IMR-90 (cell line): ENCODE measurements at regions not wholly inside any gene's neighbourhood (a gene's known extent, or its start where the extent isn't known, plus 50 kb on each side); places are given as distances from the start of the nearest gene placed in this dataset.
"Not testable (repeated sequence)": the region's sequence is repeated elsewhere in the genome, so short reads cannot be mapped to it uniquely, and the experiment has no call there.

Experiments used
- ATAC-seq: fragments of 200-7000 bp; cut with Tn5 transposase; 2 replicates; pipeline ENCODE4 v1.9.1; 2020; ENCODE audit warnings: low read depth, mild to moderate bottlenecking, moderate library complexity
- BruUV-seq: library from RNA; stranded (reverse); fragments of 400-500 nt; replicated peaks from 2 replicates; lab custom pipeline; 2021; lab: Mats Ljungman, UMichigan
- CTCF ChIA-PET: fragments of 300-600 bp; formaldehyde crosslinking; extraction: SDS; loops from one replicate; lab custom pipeline; 2021; ENCODE audit warnings: antibody characterized with exemption; lab: Yijun Ruan, JAX
- POLR2A ChIA-PET: fragments of 300-600 bp; sonication (Branson Sonifier 250); formaldehyde crosslinking; loops from one replicate; lab custom pipeline; 2022; ENCODE audit warnings: antibody characterized with exemption; ENCODE audit not compliant: unreplicated experiment; lab: Charles Lee
- DNase-seq: peaks from one replicate; pipeline ENCODE4 v3.0.0; 2013
- H2AFZ ChIP-seq: replicated peaks from 2 replicates; pipeline ENCODE3; 2013; ENCODE audit warnings: low read length, mild to moderate bottlenecking; ENCODE audit not compliant: poor library complexity
- H2AK5ac ChIP-seq: 2 replicates; pipeline ENCODE4 v1.6.1; 2013; ENCODE audit warnings: low read depth, low read length, inconsistent platforms
- H2AK9ac ChIP-seq: replicated peaks from 2 replicates; pipeline ENCODE3; 2013; ENCODE audit warnings: mild to moderate bottlenecking, low read depth, low read length, moderate library complexity; ENCODE audit not compliant: poor library complexity
- H2BK120ac ChIP-seq: 2 replicates; pipeline ENCODE4 v1.6.1; 2013; ENCODE audit warnings: low read depth, low read length, inconsistent platforms
- H2BK15ac ChIP-seq: 3 replicates; pipeline ENCODE4 v1.6.1; 2013; ENCODE audit warnings: low read depth, low read length, inconsistent platforms
- H2BK20ac ChIP-seq: 2 replicates; pipeline ENCODE4 v1.6.1; 2013; ENCODE audit warnings: low read depth, mild to moderate bottlenecking, inconsistent platforms, low read length, moderate library complexity
- H2BK5ac ChIP-seq: 2 replicates; pipeline ENCODE4 v1.6.1; 2013; ENCODE audit warnings: mild to moderate bottlenecking, low read depth, low read length, inconsistent platforms; ENCODE audit not compliant: poor library complexity, severe bottlenecking
- H3K14ac ChIP-seq: replicated peaks from 2 replicates; pipeline ENCODE4 v1.6.1; 2013; ENCODE audit warnings: low read depth, low read length, inconsistent platforms
- H3K18ac ChIP-seq: 2 replicates; pipeline ENCODE4 v1.6.1; 2013; ENCODE audit warnings: low read depth, low read length, control low read depth
- H3K23ac ChIP-seq: 2 replicates; pipeline ENCODE4 v1.6.1; 2013; ENCODE audit warnings: low read depth, low read length, inconsistent platforms
- H3K27ac ChIP-seq: 2 replicates; pipeline ENCODE4 v1.5.1; 2013; ENCODE audit warnings: mild to moderate bottlenecking, control low read depth, low read length; ENCODE audit not compliant: insufficient read depth
- H3K27me3 ChIP-seq: 2 replicates; pipeline ENCODE4 v1.6.1; 2013; ENCODE audit warnings: low read length; ENCODE audit not compliant: control insufficient read depth, insufficient read depth
- H3K36me3 ChIP-seq: 2 replicates; pipeline ENCODE4 v1.6.1; 2013; ENCODE audit warnings: low read length, mixed read lengths; ENCODE audit not compliant: control insufficient read depth, insufficient read depth
- H3K4ac ChIP-seq: 2 replicates; pipeline ENCODE4 v1.6.1; 2013; ENCODE audit warnings: low read depth, low read length, inconsistent platforms
- H3K4me1 ChIP-seq: 2 replicates; pipeline ENCODE4 v1.6.1; 2013; ENCODE audit warnings: low read length, mixed read lengths; ENCODE audit not compliant: control insufficient read depth, insufficient read depth
- H3K4me2 ChIP-seq: 2 replicates; pipeline ENCODE4 v1.6.1; 2013; ENCODE audit warnings: low read depth, mild to moderate bottlenecking, control low read depth, low read length, moderate library complexity
- H3K4me3 ChIP-seq: 2 replicates; pipeline ENCODE4 v1.5.1; 2013; ENCODE audit warnings: low read depth, mild to moderate bottlenecking, control low read depth, low read length, moderate library complexity; ENCODE audit not compliant: insufficient read depth
- H3K56ac ChIP-seq: 2 replicates; pipeline ENCODE4 v1.6.1; 2013; ENCODE audit warnings: low read length, inconsistent platforms; ENCODE audit not compliant: insufficient read depth; ENCODE audit errors: extremely low read depth
- H3K79me1 ChIP-seq, 2 experiments: 2 replicates each; pipeline ENCODE4 v1.6.1; 2013; ENCODE audit warnings: low read length in 2 of 2, inconsistent platforms in 1 of 2, low read depth in 1 of 2
- H3K9ac ChIP-seq: 2 replicates; pipeline ENCODE4 v1.6.1; 2013; ENCODE audit warnings: low read depth, low read length, control low read depth
- H3K9me1 ChIP-seq: 2 replicates; pipeline ENCODE4 v1.6.1; 2013; ENCODE audit warnings: low read length, inconsistent platforms; ENCODE audit not compliant: insufficient read depth
- H3K9me3 ChIP-seq: 2 replicates; pipeline ENCODE4 v1.6.1; 2013; ENCODE audit warnings: low read length; ENCODE audit not compliant: control insufficient read depth, insufficient read depth
- H4K20me1 ChIP-seq: 2 replicates; pipeline ENCODE4 v1.6.1; 2013; ENCODE audit warnings: low read length, inconsistent platforms; ENCODE audit not compliant: insufficient read depth
- H4K5ac ChIP-seq: 2 replicates; pipeline ENCODE4 v1.6.1; 2013; ENCODE audit warnings: mild to moderate bottlenecking, low read depth, low read length, control low read depth
- H4K8ac ChIP-seq, 2 experiments: 2 replicates each; pipeline ENCODE4 v1.6.1; 2013; ENCODE audit warnings: low read depth in 2 of 2, low read length in 2 of 2, control low read depth in 1 of 2, inconsistent platforms in 1 of 2
- H4K91ac ChIP-seq: 2 replicates; pipeline ENCODE4 v1.6.1; 2013; ENCODE audit warnings: low read depth, low read length, inconsistent platforms; ENCODE audit not compliant: insufficient read depth
- BHLHE40 ChIP-seq: fragments of 150-350 bp; IDR thresholded peaks from 2 replicates; pipeline ENCODE4 v1.6.1; 2016; ENCODE audit warnings: mild to moderate bottlenecking, low read depth, low read length
- CEBPB ChIP-seq: IDR thresholded peaks from 2 replicates; pipeline ENCODE4 v1.6.1; 2012; ENCODE audit warnings: low read depth, low read length, improper control_type of control experiment
- FOS ChIP-seq: fragments of 150-350 bp; IDR thresholded peaks from 2 replicates; pipeline ENCODE4 v1.6.1; 2016; ENCODE audit warnings: low read depth, low read length
- MAFK ChIP-seq: IDR thresholded peaks from 2 replicates; pipeline ENCODE4 v1.6.1; 2012; ENCODE audit warnings: low read depth, low read length, improper control_type of control experiment
- MXI1 ChIP-seq: IDR thresholded peaks from 2 replicates; pipeline ENCODE4 v1.6.1; 2012; ENCODE audit warnings: low read depth, mild to moderate bottlenecking, low read length, moderate library complexity, borderline replicate concordance
- RAD21 ChIP-seq: IDR thresholded peaks from 2 replicates; pipeline ENCODE4 v1.6.1; 2012; ENCODE audit warnings: low read length, improper control_type of control experiment
- WGBS, 2 experiments: methylation state at CpG; one replicate each; pipeline versions ENCODE4 v1.1.5 to v1.1.7; 2013; ENCODE audit warnings: missing lambda C conversion rate in 2 of 2; ENCODE audit not compliant: insufficient read length in 1 of 2; ENCODE audit errors: extremely low coverage in 2 of 2; 5-methylcytosine and 5-hydroxymethylcytosine counted together
- dilution Hi-C: fragments of 300-500 bp; cut with HindIII; formaldehyde crosslinking; loops from one replicate; pipeline ENCODE4 v1.14.3; 2018; ENCODE audit warnings: low sequenced_read_pairs; ENCODE audit not compliant: unreplicated experiment
- in situ Hi-C: fragments of 300-500 bp; cut with MboI; formaldehyde crosslinking; loops from 3 replicates; pipeline ENCODE4 v1.14.3; 2019; ENCODE audit warnings: low sequenced_read_pairs, inconsistent platforms, mixed read lengths
- intact Hi-C: fragments of 100-400 bp; cut with micrococcal nuclease; formaldehyde crosslinking; loops from 2 replicates; pipeline ENCODE4 v1.10.0; 2022
- TF ChIP-seq, protein P1 (sequence below): fragments of 150-350 bp; IDR thresholded peaks from 2 replicates; pipeline ENCODE4 v1.6.1; 2016; ENCODE audit warnings: low read depth, mild to moderate bottlenecking, low read length, moderate library complexity, borderline replicate concordance
- TF ChIP-seq, protein P2 (sequence below): fragments of 150-350 bp; IDR thresholded peaks from 2 replicates; pipeline ENCODE4 v1.6.1; 2017; ENCODE audit warnings: mild to moderate bottlenecking, antibody characterized with exemption, low read length, low read depth

DNA sequence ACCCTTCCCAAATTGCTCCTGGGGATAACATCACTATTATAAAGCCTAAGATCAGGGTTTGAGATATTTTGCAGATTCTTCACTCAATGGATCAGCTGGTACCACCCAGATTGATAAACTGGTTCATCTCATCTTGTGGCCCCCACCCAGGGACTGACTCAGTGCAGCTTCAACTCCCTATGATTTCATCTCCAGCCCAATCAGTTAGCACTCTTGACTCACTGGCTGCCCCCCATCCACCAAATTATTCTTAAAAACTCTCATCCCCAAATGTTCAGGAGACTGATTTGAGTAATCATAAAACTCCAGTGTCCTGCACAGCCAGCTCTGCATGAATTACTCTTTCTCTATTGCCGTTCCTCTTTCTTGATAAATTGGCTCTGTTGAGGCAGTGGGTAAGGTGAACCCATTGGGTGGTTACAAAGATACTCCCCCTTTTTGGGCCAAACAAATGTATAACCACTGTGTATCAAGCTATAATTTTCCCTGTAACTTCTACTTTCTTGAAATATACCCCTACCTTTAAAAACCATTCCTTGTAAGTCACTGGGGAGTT is 263.3 kb upstream of the IL12B start:
- no peaks in the 10 kb centered on the region for H3K4me1 ChIP-seq
- no peak overlapping the region for H4K8ac ChIP-seq
- H2AK5ac ChIP-seq = no peak overlapping the region
- H2AK9ac ChIP-seq = no peak overlapping the region
- BruUV-seq = no TSS peak
- no peak for ATAC-seq
- no peak overlapping the region for H2BK5ac ChIP-seq
- no peak overlapping the region for H3K9ac ChIP-seq
- no peak overlapping the region for H3K4ac ChIP-seq
- intact Hi-C loops = no loop called here
- H3K27ac ChIP-seq = no peak overlapping the region
- no peaks in the 10 kb centered on the region for H3K79me1 ChIP-seq
- no CpG with 5 or more reads among the region's 1 CpG for WGBS, 2 experiments
- H3K4me3 ChIP-seq = no peak overlapping the region
- H3K23ac ChIP-seq = no peak overlapping the region
- no peaks in the 10 kb centered on the region for H3K36me3 ChIP-seq
- H2BK20ac ChIP-seq = no peak overlapping the region
- H4K5ac ChIP-seq = no peak overlapping the region
- H2BK15ac ChIP-seq = no peak overlapping the region
- no peak overlapping the region for H4K91ac ChIP-seq
- no peak overlapping the region for H3K14ac ChIP-seq
- in situ Hi-C loops = no loop called here
- H2BK120ac ChIP-seq = no peak overlapping the region
- no peak overlapping the region for H3K18ac ChIP-seq
- H4K20me1 ChIP-seq = no peaks in the 10 kb centered on the region
- no peak overlapping the region for H3K4me2 ChIP-seq
- CTCF ChIA-PET = no interaction called here
- H2AFZ ChIP-seq = no peak overlapping the region
- H3K27me3 ChIP-seq = peaks cover 7% of the 10 kb centered on the region
- no peak overlapping the region for H3K56ac ChIP-seq
- no peaks in the 10 kb centered on the region for H3K9me3 ChIP-seq
- no peaks in the 10 kb centered on the region for H3K9me1 ChIP-seq
- TF ChIP-seq CEBPB (no peak), MXI1 (no peak), FOS (no peak), MAFK (no peak), BHLHE40 (no peak), RAD21 (no peak)
- TF ChIP-seq, protein P1, sequence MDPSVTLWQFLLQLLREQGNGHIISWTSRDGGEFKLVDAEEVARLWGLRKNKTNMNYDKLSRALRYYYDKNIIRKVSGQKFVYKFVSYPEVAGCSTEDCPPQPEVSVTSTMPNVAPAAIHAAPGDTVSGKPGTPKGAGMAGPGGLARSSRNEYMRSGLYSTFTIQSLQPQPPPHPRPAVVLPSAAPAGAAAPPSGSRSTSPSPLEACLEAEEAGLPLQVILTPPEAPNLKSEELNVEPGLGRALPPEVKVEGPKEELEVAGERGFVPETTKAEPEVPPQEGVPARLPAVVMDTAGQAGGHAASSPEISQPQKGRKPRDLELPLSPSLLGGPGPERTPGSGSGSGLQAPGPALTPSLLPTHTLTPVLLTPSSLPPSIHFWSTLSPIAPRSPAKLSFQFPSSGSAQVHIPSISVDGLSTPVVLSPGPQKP = no peak
- TF ChIP-seq, protein P2, sequence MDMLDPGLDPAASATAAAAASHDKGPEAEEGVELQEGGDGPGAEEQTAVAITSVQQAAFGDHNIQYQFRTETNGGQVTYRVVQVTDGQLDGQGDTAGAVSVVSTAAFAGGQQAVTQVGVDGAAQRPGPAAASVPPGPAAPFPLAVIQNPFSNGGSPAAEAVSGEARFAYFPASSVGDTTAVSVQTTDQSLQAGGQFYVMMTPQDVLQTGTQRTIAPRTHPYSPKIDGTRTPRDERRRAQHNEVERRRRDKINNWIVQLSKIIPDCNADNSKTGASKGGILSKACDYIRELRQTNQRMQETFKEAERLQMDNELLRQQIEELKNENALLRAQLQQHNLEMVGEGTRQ = no peak
- POLR2A ChIA-PET = no interaction called here
- DNase-seq = no peak
- dilution Hi-C loops = no loop called here

- H3K4me1 ChIP-seq, H3K4me2 ChIP-seq, H3K23ac ChIP-seq, H3K14ac ChIP-seq, H4K5ac ChIP-seq, H3K18ac ChIP-seq, H4K20me1 ChIP-seq, H3K79me1 ChIP-seq, H3K9ac ChIP-seq, ATAC-seq, DNase-seq, H3K56ac ChIP-seq, H2AK9ac ChIP-seq, H3K27ac ChIP-seq, POLR2A ChIA-PET, BruUV-seq, H3K36me3 ChIP-seq, dilution Hi-C loops, H2BK20ac ChIP-seq, H3K4me3 ChIP-seq, in situ Hi-C loops, H4K8ac ChIP-seq, intact Hi-C loops, H4K91ac ChIP-seq, CTCF ChIA-PET, H3K9me1 ChIP-seq, H3K4ac ChIP-seq, H2BK5ac ChIP-seq, H2AK5ac ChIP-seq, H2BK15ac ChIP-seq, H2BK120ac ChIP-seq, H2AFZ ChIP-seq, H3K9me3 ChIP-seq, H3K27me3 ChIP-seq: not testable (repeated sequence)
- WGBS, 2 experiments = no CpG with 5 or more reads among the region's 3 CpGs
These were observed 265.3 kb upstream of the IL12B start for GRCh38 chr5:159595561-159595960.
